NOMO-1 (cell line): ENCODE measurements at regions not wholly inside any gene's neighbourhood (a gene's known extent, or its start where the extent isn't known, plus 50 kb on each side); places are given as distances from the start of the nearest gene placed in this dataset.

ENCODE experiments used
- DNase-seq, 2 experiments: peaks; one replicate each; lab custom pipeline; 2025; ENCODE audit not compliant: unreplicated experiment in 2 of 2; lab: John Stamatoyannopoulos, UW

DNA sequence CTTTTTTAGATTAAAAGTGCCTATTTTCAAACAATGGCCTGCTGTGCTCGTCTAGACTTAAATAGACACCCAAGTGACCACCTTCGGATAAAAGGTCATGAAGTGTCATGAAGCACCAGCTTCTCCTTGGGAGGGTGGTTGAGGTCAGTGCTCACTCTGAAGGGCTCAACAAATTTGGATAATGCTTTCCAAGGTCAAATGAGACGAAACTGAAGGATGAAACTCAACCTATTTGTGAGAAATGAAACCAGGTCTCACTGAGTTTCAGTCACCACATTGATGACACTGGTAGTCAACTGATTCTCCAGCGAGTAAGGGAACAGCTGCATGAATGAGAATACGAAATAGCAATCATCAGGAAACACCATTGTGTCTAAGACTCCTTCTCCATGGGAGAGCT lies 852.6 kb downstream of the NTRK3 start:
- DNase-seq, result no peak

DNA sequence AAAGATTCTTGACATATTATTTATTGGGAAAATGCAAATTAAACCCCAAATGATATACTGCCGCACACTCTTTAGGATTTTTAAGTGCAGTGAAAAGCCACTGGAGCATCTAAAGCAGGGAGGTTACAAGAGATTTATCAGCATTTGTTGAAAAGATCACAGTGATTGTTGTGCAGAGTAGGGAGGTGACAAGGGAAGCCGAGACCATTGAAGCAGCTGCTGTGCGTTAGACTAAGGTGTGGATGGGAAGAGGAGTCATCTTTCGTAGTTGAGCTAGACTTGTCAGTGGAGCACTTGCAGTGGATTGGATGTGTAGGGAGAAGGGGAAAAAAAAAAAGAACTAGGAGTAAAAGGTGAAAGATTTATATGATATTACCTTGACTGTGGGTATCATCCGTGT lies 854.6 kb downstream of the NTRK3 start:
- DNase-seq, result no peak

DNA sequence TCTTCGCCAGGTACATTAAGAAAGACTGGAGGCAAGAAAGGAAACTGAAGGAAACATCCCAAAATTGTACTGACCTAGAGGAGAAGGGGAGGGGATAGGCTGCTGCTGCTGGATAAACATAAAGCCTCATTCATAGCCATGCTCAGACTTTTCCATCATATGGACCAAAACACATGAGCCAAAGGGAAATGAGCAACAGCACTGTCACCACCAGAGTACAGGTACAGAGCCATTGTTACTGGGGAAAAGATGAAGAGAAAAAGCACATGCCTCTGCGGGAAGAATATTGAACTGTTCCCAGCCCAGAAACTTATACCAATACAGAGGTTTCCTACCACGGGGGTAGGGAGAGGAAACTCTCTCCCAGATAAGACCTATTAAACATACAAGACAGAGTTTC lies 861.9 kb downstream of the NTRK3 start:
- DNase-seq, result no peak

DNA sequence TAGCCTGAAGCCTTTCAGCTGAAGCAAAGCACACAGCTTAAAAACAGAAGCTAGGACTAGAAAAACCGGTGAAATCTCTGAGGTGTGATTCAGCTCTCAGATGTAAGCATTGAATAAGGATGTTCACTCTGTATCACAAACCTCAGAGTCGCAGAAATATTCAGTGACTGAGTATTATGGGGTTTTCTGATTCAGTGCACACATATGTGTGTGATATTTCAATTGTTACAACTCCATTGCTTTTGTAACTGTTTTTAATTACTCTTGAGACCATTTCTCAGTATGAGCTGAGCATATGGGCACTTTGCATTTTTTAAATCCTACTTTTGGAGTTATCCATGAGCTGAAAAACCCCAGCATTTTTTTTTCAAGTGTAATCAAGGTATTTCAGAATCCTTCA lies 868.8 kb downstream of the NTRK3 start:
- DNase-seq, result no peak

GRCh38 chr15:87374339-87374738 lies 882.2 kb downstream of the NTRK3 start:
- DNase-seq, result no peak

DNA sequence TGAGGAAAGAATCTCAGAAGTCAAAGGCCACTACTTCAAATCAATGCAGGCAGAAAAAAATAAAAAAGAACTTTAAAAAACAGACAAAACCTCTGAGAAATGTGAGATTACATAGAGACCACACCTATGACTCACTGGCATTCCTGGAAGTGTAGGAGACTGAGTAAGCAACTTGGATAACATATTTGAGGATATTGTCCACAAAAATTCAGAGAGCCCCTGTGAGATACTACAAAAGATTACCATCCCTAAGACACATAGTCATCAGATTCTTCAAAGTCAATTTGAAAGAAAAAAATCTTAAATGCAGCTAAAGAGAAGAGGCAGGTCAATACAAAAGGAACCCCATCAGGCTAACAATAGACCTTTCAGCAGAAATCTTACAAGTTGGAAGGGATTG lies 887.3 kb downstream of the NTRK3 start:
- no peak for DNase-seq

- DNase-seq, result no peak
These were observed 888.0 kb downstream of the NTRK3 start for GRCh38 chr15:87368511-87368910.

DNA sequence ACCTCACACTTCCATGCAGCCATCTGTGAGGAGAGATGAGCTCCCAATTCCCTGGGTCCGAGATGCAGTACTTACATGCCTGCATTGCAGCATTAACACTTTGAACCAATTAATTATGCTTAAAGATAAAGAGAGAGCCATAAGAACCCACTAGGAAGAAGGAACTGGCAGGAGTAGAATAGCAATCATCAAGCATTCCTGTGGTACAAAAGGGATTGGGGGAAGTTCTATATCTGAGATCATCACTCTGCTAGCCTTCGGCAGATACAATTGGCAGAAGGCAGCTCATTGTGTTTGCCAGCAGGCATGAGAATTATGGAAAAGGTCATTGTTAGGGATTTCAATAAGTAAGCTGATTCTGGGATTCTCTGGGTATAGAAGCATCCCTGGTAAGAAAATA lies 891.4 kb downstream of the NTRK3 start:
- no peak for DNase-seq

- DNase-seq, result no peak
These were observed 894.0 kb downstream of the NTRK3 start for GRCh38 chr15:87362531-87362930.

- DNase-seq, result no peak
These were observed 898.8 kb downstream of the NTRK3 start for GRCh38 chr15:87357637-87358313.

DNA sequence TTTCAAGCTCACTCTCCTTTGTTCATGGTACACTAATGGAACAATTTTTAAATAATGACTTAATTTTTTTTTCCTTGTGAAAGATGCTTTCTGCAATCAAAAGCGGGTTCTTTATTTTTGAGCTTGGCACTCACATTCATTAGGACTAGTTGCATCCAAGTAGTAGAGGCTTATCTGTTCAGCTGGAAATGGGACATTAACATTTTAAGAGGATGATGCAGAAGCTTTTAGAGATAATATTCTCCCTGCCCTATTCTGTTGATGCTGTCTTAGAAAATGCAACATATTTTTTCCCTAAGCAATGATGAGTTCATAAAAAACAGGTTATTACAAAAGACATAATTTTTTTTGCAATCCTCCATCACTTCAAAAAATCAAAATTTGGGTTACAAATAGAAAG lies 900.6 kb downstream of the NTRK3 start:
- no peak for DNase-seq

DNA sequence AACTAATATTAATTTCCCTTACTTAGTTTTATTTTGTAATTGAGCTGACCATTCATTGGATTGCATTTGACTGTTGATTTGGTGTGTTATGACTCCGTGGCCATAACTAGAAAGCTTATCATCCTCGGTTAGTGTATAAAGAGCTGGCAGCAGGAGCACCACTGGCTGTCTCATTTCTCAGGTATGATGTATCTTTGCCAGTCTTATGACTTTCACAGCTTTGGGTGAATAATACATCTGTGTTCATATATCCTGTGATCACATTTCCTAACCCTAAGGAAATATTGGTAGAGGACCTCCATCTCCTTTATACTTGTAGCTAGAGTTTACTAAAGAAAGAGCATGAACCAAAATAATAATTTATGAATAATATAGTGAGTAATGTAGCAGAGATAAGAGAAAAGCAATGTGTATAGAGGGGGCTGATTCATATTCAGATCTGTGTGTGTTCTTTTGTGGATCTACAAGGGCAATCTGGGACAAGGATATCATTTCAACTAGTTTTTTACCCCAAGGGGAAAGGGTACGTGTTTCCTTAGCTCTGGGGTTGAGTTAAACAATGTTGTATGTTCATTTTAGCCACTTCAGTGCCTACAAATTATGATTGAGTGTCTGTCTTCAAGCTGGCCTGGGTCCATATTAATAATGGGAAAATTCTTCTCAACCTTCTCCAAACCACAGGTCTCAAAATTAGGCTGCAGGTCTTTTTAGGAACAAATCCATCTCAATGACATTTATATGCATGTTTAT lies 901.7 kb downstream of the NTRK3 start:
- DNase-seq, result no peak

- DNase-seq, result no peak
These were observed 907.4 kb downstream of the NTRK3 start for GRCh38 chr15:87349181-87349580.

DNA sequence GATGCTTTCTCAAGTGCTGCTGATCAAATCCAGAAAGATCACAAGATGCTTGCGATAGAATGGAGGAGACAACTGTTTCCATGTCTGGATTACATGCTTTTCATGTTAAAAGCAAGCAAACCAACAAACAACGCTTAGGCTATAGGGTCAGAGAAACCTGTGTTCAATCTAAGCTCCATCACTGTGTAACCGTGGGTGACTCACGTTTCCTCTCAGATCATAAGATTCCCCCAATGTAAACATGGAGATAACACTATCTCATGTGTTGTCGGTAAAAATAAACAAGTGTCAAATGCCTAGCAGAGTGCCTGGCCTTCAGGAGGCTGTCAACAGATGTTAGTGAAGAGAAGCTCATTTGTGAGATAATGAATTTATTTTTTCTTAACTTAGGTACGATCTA lies 907.8 kb downstream of the NTRK3 start:
- DNase-seq, result no peak

- DNase-seq, result no peak
These were observed 908.6 kb downstream of the NTRK3 start for GRCh38 chr15:87347806-87348515.

DNA sequence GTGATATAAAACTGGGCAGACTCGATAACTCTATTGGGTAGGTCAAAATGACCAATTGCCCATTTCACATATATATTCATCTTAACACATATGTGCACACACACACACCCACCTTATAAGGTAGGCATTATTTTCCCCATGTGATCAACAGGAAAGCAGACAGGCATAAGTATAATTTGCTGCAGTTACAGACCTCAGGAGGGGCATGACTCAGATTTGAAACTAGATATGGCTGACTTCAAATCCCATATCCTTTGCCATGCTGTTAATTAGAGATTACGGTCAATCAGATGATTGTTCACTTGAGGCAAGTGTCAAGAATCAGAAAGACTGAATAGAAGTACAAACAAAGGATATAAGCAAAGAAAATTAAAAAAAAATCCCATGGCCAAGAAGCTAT lies 910.6 kb downstream of the NTRK3 start:
- no peak for DNase-seq

- no peak for DNase-seq
These were observed 912.6 kb downstream of the NTRK3 start for GRCh38 chr15:87343966-87344365.

DNA sequence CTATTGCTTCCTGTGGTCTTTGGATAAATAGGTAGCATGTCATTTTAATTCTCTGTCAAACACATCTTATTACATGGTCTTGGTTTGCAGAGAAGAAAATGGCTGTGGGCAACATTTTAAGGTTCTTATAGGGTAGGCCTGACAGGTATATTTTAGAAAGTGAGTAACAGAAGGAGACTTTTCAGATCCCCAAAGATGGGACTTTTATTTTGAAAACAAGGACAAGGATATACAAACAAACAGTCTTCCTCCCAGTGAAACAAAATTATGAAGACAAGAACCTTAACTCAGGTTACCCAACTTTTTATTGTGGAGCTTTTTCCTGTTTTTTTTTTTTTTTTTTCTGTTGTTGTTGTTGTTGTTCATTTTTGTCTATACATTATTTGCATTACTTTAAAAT lies 916.2 kb downstream of the NTRK3 start:
- DNase-seq, result no peak

- no peak for DNase-seq
These were observed 930.3 kb downstream of the NTRK3 start for GRCh38 chr15:87326269-87326668.

DNA sequence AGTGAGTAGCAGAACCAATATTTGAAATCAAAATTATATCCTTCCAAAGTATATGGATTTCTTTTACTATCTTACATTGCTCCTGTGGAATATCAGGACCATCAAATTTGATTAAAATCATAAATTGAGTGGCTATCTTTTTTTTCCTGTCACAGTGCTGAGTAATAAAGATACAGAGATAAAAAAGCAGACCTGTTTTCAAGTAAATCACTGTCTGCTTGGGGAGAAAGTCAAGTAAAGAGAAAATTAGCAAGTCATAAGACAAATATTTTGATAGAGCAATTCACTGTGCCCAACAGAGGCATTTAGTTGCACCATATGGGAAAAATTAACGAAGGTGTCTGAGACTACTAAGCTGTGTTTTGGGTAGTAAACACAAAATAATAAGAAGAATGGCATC lies 933.7 kb downstream of the NTRK3 start:
- DNase-seq, result no peak

DNA sequence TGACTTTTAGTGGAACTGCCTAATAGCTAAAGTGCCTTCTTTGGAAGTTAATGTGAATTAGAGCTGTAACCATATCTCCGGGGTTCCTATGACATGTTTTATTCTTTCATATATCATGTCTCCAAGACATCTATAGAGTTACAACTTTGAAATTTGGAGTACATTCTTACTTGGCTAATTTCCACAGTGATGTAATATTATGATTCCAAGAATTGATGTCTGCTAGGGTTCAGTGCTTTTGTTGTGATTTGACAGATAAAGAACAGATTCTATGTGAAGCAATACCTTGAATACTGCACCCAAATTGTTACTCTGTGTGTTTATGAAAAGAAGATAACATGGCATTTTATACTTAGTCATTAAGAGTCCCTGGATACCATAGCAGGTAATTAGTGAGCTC lies 934.3 kb downstream of the NTRK3 start:
- DNase-seq, result no peak

DNA sequence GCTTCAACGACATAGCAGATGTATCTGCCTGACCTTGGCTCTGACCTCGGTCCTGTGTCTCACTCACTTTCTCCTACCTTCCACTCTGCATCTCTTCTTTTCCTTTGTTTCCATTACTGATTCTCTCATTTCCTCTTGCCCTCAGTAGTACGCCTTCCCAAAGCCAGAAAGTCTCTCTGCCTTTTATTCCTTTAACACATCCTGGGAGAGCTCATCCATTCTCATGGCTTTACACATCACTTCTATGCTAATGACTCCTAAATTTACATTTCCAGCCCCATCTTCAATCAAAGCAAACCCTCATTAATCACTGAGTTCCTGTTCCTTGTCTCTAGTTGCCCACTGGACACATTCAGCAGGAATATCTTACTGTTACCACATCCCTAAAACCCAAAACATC lies 938.6 kb downstream of the NTRK3 start:
- no peak for DNase-seq
